Glutamatergic neuron (in vitro differentiated cells): ENCODE measurements at regions not wholly inside any gene's neighbourhood (a gene's known extent, or its start where the extent isn't known, plus 50 kb on each side); places are given as distances from the start of the nearest gene placed in this dataset.
"Not testable (repeated sequence)": the region's sequence is repeated elsewhere in the genome, so short reads cannot be mapped to it uniquely, and the experiment has no call there.

Experiments
- DNase-seq: peaks from one replicate; pipeline ENCODE4 v3.0.0; 2022
- H3K27ac Mint-ChIP-seq: one replicate; pipeline ENCODE4 v1.8.0; 2020; ENCODE audit warnings: mild to moderate bottlenecking, mixed read lengths, inconsistent platforms; ENCODE audit not compliant: unreplicated experiment
- H3K27me3 Mint-ChIP-seq: one replicate; pipeline ENCODE4 v1.8.0; 2020; ENCODE audit warnings: mild to moderate bottlenecking, moderate library complexity, mixed read lengths, inconsistent platforms; ENCODE audit not compliant: unreplicated experiment
- H3K36me3 Mint-ChIP-seq: one replicate; pipeline ENCODE4 v1.8.0; 2020; ENCODE audit warnings: mild to moderate bottlenecking, mixed read lengths, inconsistent platforms; ENCODE audit not compliant: unreplicated experiment
- H3K4me1 Mint-ChIP-seq: one replicate; pipeline ENCODE4 v1.8.0; 2020; ENCODE audit warnings: mild to moderate bottlenecking, low read depth, mixed read lengths, inconsistent platforms; ENCODE audit not compliant: unreplicated experiment
- H3K4me3 Mint-ChIP-seq: one replicate; pipeline ENCODE4 v1.8.0; 2020; ENCODE audit warnings: mild to moderate bottlenecking, mixed read lengths, inconsistent platforms; ENCODE audit not compliant: unreplicated experiment
- H3K9me3 Mint-ChIP-seq: one replicate; pipeline ENCODE4 v1.8.0; 2020; ENCODE audit warnings: mild to moderate bottlenecking, moderate library complexity, mixed read lengths, inconsistent platforms; ENCODE audit not compliant: unreplicated experiment
- TF ChIP-seq, protein P1 (sequence below): fragments of 200-600 bp; sonication (generic); IDR thresholded peaks from one replicate; pipeline ENCODE4 v1.5.0; 2021; ENCODE audit not compliant: partially characterized antibody, unreplicated experiment

DNA sequence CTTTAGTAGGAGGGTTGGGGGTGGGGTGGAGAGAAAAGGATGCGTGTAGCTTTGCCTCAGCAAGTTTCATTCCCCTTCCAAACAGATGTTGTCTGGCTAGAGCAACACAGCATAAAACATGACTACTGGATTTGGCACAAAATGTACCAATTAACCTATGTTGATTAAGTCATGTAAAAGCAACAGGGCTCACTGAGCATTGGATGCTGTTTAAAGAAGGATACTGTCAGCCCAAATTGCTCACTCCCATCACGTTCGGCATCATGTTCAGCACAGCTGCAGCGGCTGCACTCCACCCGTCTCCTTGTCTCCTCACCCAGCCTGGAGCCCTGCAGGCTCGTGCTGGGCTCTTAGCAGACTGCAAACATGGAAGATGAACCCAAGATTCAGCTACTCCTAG, 77.5 kb downstream of the DLEU7 start:
- no peak for DNase-seq
- Mint-ChIP-seq H3K27ac (no peak overlapping the region), H3K27me3 (peaks cover 8% of the 10 kb centered on the region), H3K9me3 (no peaks in the 10 kb centered on the region), H3K4me3 (no peak overlapping the region), H3K36me3 (peaks cover 4% of the 10 kb centered on the region), H3K4me1 (no peaks in the 10 kb centered on the region)
- TF ChIP-seq, protein P1, sequence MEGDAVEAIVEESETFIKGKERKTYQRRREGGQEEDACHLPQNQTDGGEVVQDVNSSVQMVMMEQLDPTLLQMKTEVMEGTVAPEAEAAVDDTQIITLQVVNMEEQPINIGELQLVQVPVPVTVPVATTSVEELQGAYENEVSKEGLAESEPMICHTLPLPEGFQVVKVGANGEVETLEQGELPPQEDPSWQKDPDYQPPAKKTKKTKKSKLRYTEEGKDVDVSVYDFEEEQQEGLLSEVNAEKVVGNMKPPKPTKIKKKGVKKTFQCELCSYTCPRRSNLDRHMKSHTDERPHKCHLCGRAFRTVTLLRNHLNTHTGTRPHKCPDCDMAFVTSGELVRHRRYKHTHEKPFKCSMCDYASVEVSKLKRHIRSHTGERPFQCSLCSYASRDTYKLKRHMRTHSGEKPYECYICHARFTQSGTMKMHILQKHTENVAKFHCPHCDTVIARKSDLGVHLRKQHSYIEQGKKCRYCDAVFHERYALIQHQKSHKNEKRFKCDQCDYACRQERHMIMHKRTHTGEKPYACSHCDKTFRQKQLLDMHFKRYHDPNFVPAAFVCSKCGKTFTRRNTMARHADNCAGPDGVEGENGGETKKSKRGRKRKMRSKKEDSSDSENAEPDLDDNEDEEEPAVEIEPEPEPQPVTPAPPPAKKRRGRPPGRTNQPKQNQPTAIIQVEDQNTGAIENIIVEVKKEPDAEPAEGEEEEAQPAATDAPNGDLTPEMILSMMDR, result no peak

DNA sequence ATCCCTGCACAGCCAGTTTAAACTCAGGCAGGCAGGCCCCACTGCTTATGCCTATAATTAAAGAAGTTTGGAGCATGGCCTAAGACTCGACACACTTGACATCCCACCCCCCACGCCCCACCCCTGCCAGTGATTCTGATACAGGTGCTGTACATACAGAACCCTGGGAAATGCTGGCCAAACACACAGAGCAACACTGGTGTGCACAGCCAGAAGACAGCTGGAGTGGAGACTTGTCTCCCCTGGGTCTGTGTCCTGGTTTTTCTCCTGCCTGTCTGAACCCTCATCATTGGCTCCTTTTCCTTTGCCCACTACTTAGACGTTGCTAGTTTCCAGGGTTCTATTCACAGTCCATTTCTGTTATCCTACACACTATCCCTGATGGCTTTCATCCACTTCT, 76.8 kb downstream of the DLEU7 start:
- no peak overlapping the region for H3K4me3 Mint-ChIP-seq
- H3K27me3 Mint-ChIP-seq, result peaks cover 7% of the 10 kb centered on the region
- no peaks in the 10 kb centered on the region for H3K4me1 Mint-ChIP-seq
- DNase-seq, result no peak
- no peaks in the 10 kb centered on the region for H3K9me3 Mint-ChIP-seq
- TF ChIP-seq, protein P1, result no peak
- H3K36me3 Mint-ChIP-seq, result peaks cover 7% of the 10 kb centered on the region
- H3K27ac Mint-ChIP-seq, result no peak overlapping the region

DNA sequence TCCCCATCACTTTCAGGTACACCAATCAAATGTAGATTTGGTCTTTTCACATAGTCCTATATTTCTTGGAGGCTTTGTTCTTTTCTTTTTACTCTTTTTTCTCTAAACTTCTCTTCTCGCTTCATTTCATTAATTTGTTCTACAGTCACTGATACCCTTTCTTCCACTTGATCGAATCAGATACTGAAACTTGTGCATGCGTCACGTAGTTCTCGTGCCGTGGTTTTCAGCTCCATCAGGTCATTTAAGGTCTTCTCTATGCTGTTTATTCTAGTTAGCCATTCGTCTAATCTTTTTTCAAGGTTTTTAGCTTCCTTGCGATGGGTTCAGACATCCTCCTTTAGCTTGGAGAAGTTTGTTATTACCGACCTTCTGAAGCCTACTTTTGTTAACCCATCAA, 70.6 kb downstream of the DLEU7 start:
- H3K9me3 Mint-ChIP-seq, H3K4me3 Mint-ChIP-seq, DNase-seq, H3K4me1 Mint-ChIP-seq, H3K27me3 Mint-ChIP-seq, H3K27ac Mint-ChIP-seq: not testable (repeated sequence)
- peaks cover 46% of the 10 kb centered on the region for H3K36me3 Mint-ChIP-seq
